ENCODE measurements at regions not wholly inside any gene's neighbourhood (a gene's known extent, or its start where the extent isn't known, plus 50 kb on each side); places are given as distances from the start of the nearest gene placed in this dataset.

DNA sequence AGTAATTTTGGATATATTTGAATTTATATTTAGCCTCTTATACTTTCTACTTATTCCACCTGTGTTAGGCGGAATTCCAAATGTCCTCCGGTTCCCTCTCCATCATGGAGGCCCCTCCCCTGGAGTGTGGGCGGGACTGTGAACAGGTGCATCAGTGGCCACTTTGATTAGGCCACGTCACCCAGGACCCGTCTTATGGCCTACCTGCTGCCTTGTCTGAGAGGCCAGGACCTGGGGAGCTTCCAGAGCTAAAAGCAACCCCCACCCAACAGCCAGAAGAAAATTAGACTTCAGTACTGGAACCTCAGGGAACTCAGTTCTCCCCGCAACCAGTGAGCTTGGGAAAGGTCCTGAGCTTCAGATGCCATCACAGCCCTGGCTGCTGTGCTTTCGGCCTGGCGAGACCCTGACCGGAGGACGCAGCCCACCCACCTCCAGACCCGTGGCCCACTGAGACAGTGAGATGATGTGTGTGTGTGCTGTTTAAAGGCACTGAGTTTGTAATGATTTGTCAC, 200.2 kb upstream of the SOX1 start:
- intact Hi-C loops (cut with micrococcal nuclease) = no loop called here
- Mint-ChIP-seq H3K36me3 (ENCODE audit: low read depth) (no peaks in the 10 kb centered on the region), H3K27me3 (ENCODE audit: low read depth) (peaks cover 4% of the 10 kb centered on the region), H3K4me3 (no peak overlapping the region), H3K4me1 (ENCODE audit: low read depth) (no peaks in the 10 kb centered on the region), H3K9me3 (peaks cover 9% of the 10 kb centered on the region), H3K27ac (no peak overlapping the region)
- CTCF ChIA-PET = no interaction called here
- no peak for DNase-seq

DNA sequence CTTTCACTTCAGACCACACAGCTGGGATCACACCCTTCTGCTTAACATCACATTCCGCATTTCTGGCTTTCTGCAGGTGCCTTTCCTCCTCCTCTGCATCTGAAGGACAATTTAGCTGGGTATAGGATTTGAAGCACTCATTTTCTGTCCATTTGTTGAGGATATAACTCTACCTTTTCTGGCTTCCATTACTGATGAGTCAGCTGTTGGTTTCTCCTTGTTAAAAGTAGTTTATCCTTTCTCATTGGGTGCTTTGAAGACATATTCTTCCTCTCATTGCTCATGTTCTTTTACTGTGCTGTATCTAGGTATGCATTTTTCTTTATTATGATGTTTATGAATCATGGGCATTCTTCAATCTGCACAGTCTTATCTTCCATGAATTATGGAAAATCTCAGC, 199.3 kb upstream of the SOX1 start:
- DNase-seq = no peak
- peaks cover 9% of the 10 kb centered on the region for H3K9me3 Mint-ChIP-seq
- no peak overlapping the region for H3K27ac Mint-ChIP-seq
- no peak overlapping the region for H3K4me3 Mint-ChIP-seq
- no peaks in the 10 kb centered on the region for H3K4me1 Mint-ChIP-seq (ENCODE audit: low read depth)
- peaks cover 4% of the 10 kb centered on the region for H3K27me3 Mint-ChIP-seq (ENCODE audit: low read depth)
- H3K36me3 Mint-ChIP-seq (ENCODE audit: low read depth) = no peaks in the 10 kb centered on the region
- CTCF ChIA-PET = no interaction called here
- intact Hi-C loops (cut with micrococcal nuclease) = no loop called here

DNA sequence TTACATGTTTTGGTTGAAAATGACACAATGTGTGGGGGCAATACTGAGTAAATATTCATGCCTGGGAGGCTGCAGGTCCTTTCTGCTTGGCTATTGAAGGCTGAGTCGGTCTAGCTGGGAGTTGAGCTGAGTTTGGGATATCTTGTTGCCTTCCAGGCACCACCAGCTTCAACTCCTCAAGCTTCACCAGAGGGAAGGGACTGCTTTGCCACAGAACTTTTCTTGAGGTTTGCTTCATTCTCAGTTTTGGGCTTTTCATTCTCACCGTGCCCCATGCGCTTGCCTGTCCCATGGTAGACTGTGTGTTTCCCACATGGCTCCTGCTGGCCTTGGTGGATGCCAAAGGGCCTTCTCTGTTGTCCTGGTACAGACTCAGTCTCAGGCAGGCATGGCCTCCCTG, 198.2 kb upstream of the SOX1 start:
- CTCF ChIA-PET = no interaction called here
- H3K27ac Mint-ChIP-seq = no peak overlapping the region
- H3K4me3 Mint-ChIP-seq = no peak overlapping the region
- no peaks in the 10 kb centered on the region for H3K4me1 Mint-ChIP-seq (ENCODE audit: low read depth)
- intact Hi-C loops (cut with micrococcal nuclease) = no loop called here
- no peak for DNase-seq
- peaks cover 8% of the 10 kb centered on the region for H3K27me3 Mint-ChIP-seq (ENCODE audit: low read depth)
- H3K9me3 Mint-ChIP-seq = peaks cover 9% of the 10 kb centered on the region
- no peaks in the 10 kb centered on the region for H3K36me3 Mint-ChIP-seq (ENCODE audit: low read depth)

DNA sequence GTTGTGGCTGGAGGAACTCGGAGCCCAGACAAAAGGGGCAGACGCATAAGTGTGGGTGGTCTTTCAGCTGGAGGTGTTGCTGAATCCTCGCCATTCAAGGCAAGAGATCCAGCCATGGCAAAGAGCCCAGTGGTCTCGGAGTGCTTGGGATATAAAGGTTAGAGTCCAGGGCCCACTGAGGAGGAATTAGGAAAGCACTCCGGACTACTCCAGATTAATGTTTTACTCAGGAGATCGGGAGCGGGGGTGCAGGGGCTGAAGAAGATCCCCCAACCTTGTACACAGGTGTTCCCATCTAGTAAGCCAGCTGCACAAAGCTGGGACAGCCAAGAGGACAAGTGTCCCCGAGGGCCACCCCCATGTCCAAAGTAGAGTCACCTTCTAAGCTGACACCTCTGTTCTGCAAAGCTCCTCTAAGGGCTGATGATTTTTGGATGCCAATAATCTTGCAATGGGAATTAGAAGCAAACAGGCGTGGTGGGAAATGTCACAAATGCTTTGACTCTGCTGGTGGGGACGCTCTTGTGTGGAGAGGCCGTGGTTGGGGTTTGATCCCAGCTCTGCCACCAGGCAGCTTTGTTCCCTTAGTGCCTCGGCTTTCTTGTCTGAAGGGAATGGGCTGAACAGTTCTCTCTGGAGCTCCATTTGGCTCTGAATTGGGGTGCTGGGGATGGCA, 194.3 kb upstream of the SOX1 start:
- Mint-ChIP-seq H3K4me3 (no peak overlapping the region), H3K36me3 (ENCODE audit: low read depth) (no peaks in the 10 kb centered on the region), H3K27me3 (ENCODE audit: low read depth) (peaks cover 8% of the 10 kb centered on the region), H3K4me1 (ENCODE audit: low read depth) (no peaks in the 10 kb centered on the region), H3K9me3 (peaks cover 8% of the 10 kb centered on the region), H3K27ac (no peak overlapping the region)
- DNase-seq = no peak
- intact Hi-C loops (cut with micrococcal nuclease) = no loop called here
- CTCF ChIA-PET = interaction anchor here (0.6 kb wide), 1 partner anchor 219 kb away, joined by 4 read pairs; no protein-coding TSS in a partner anchor

GRCh38 chr13:111873676-111874178, 193.2 kb upstream of the SOX1 start:
- Mint-ChIP-seq H3K27ac (no peak overlapping the region), H3K4me1 (ENCODE audit: low read depth) (no peaks in the 10 kb centered on the region), H3K36me3 (ENCODE audit: low read depth) (no peaks in the 10 kb centered on the region), H3K4me3 (no peak overlapping the region), H3K9me3 (no peaks in the 10 kb centered on the region), H3K27me3 (ENCODE audit: low read depth) (peaks cover 8% of the 10 kb centered on the region)
- CTCF ChIA-PET = no interaction called here
- DNase-seq = no peak
- intact Hi-C loops (cut with micrococcal nuclease) = no loop called here

DNA sequence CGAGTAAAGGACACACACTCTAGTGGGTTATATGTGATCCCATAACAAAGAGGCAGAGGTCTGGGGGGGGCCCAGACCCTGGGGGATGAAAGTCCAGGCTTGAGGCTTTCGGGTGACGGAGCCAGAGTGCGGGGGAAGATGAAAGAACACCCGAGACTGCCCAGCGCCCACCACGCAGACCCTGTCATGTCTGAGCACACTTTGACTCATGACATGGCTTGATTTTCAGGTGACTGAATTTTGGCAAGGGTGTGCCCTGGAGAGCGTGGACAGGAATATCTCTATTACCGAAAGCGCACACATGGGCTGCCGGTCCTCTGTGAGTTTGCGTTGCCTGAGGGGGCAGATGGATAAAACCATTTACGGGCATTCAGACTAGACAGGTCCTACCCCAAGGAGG, 192.0 kb upstream of the SOX1 start:
- CTCF ChIA-PET = no interaction called here
- H3K9me3 Mint-ChIP-seq = no peaks in the 10 kb centered on the region
- H3K4me3 Mint-ChIP-seq = no peak overlapping the region
- intact Hi-C loops (cut with micrococcal nuclease) = no loop called here
- no peak for DNase-seq
- H3K4me1 Mint-ChIP-seq (ENCODE audit: low read depth) = no peaks in the 10 kb centered on the region
- H3K27me3 Mint-ChIP-seq (ENCODE audit: low read depth) = peaks cover 8% of the 10 kb centered on the region
- H3K36me3 Mint-ChIP-seq (ENCODE audit: low read depth) = no peaks in the 10 kb centered on the region
- H3K27ac Mint-ChIP-seq = no peak overlapping the region

DNA sequence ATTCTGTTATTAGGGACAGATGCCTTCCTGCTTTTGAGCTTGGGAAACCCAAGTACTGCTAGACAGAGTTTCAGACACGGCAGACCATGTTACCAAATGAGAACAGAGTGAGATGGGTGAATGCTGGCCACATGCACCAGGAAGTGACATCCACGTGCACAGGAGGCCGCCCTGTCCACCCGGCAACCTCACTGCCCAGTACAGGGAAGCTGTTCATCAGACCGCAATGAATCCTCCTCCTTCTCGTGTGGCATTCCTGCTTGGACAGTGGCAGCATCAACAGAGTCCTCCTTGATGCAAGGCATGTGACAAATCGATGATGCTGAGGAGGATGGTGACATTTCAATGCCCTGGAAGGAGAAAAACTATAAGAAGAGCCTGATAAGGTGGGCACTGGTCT, 191.0 kb upstream of the SOX1 start:
- H3K27me3 Mint-ChIP-seq (ENCODE audit: low read depth) = peaks cover 7% of the 10 kb centered on the region
- no peaks in the 10 kb centered on the region for H3K36me3 Mint-ChIP-seq (ENCODE audit: low read depth)
- H3K9me3 Mint-ChIP-seq = no peaks in the 10 kb centered on the region
- intact Hi-C loops (cut with micrococcal nuclease) = no loop called here
- no peaks in the 10 kb centered on the region for H3K4me1 Mint-ChIP-seq (ENCODE audit: low read depth)
- no peak overlapping the region for H3K4me3 Mint-ChIP-seq
- CTCF ChIA-PET = no interaction called here
- no peak overlapping the region for H3K27ac Mint-ChIP-seq
- no peak for DNase-seq

DNA sequence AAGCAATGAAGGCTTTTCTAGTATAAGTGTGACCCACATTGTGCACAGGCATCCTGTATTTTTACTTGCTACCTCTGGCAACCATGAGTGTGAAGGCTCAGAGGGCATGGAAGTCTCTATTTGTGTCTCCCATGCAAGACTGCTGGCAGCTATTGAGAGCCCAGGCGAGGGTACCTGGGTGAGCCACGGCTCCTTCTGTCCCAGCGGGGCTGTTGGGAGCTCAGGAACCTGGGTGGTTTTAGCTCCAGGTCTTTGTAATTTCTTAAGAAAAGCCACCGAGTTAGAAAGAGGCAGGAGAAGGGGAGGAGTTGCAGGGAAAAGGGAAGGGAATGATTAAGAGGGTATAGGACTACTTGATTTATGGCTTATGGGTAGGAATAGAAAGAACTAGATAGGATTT, 190.4 kb upstream of the SOX1 start:
- no peaks in the 10 kb centered on the region for H3K9me3 Mint-ChIP-seq
- CTCF ChIA-PET = no interaction called here
- no peak overlapping the region for H3K27ac Mint-ChIP-seq
- no peaks in the 10 kb centered on the region for H3K36me3 Mint-ChIP-seq (ENCODE audit: low read depth)
- no peaks in the 10 kb centered on the region for H3K4me1 Mint-ChIP-seq (ENCODE audit: low read depth)
- H3K4me3 Mint-ChIP-seq = no peak overlapping the region
- peaks cover 4% of the 10 kb centered on the region for H3K27me3 Mint-ChIP-seq (ENCODE audit: low read depth)
- intact Hi-C loops (cut with micrococcal nuclease) = no loop called here
- no peak for DNase-seq

DNA sequence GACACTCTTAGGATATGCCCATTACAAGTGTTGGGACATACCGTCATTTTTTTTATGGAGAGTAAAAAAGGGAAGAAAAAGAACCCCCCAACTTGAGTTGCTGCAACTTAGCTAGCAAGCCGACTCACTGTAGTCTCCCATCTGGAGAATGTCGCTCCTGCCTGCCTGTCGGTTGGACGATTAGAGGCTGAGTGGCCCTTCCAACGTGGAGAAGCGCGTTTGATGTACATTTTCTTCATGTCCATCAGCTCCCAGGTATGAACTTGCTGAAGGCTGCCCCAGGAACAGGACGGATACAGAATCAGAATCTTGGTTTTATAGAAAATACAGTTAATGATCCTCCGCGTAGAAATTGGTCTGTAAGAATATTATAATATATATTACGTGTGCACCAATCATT, 189.0 kb upstream of the SOX1 start:
- H3K9me3 Mint-ChIP-seq = no peaks in the 10 kb centered on the region
- CTCF ChIA-PET = no interaction called here
- no peak overlapping the region for H3K4me3 Mint-ChIP-seq
- H3K4me1 Mint-ChIP-seq (ENCODE audit: low read depth) = no peaks in the 10 kb centered on the region
- H3K36me3 Mint-ChIP-seq (ENCODE audit: low read depth) = no peaks in the 10 kb centered on the region
- no peak for DNase-seq
- H3K27me3 Mint-ChIP-seq (ENCODE audit: low read depth) = peaks cover 4% of the 10 kb centered on the region
- intact Hi-C loops (cut with micrococcal nuclease) = no loop called here
- H3K27ac Mint-ChIP-seq = no peak overlapping the region

DNA sequence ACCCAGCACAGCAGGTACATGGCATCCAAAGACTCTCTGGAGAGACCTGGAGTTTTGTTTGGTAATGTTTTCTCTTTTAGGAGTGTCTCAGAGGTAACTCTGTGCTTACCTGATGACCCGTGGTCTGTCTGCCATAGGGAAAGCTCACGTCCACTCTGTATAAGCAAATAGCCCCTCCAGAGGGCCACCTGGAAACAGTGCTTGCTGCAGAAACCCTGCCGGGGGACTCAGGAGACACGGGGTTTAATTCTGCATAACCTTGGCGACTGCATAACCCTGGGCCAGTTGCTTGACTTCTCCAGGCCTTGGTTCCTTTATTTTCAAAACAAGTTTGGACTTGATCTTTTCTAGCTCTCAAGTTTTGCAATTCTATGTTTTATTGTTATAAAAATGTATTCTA, 187.2 kb upstream of the SOX1 start:
- DNase-seq = no peak
- CTCF ChIA-PET = no interaction called here
- Mint-ChIP-seq H3K36me3 (ENCODE audit: low read depth) (peaks cover 2% of the 10 kb centered on the region), H3K9me3 (no peaks in the 10 kb centered on the region), H3K4me1 (ENCODE audit: low read depth) (no peaks in the 10 kb centered on the region), H3K4me3 (no peak overlapping the region), H3K27me3 (ENCODE audit: low read depth) (no peaks in the 10 kb centered on the region), H3K27ac (no peak overlapping the region)
- intact Hi-C loops (cut with micrococcal nuclease) = no loop called here

DNA sequence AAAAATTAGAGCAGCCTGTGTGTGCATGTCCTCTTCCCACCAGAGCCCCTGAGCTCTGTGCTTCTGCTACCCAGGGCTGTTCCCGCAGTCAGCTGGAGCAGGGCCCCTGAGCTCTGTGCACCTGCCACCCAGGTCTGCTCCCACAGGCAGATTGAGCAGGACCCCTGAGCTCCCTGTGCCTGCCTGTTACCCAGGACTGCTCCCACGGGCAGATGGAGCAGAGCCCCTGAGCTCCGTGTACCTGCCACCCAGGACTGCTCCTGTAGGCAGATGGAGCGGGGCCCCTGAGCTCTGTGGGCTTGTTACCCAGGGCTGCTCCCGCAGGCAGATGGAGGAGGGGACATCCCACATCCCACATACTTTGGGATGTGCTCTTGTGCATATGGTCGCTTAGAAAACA, 186.8 kb upstream of the SOX1 start:
- intact Hi-C loops (cut with micrococcal nuclease) = no loop called here
- Mint-ChIP-seq H3K4me3 (no peak overlapping the region), H3K36me3 (ENCODE audit: low read depth) (peaks cover 2% of the 10 kb centered on the region), H3K9me3 (no peaks in the 10 kb centered on the region), H3K27me3 (ENCODE audit: low read depth) (no peaks in the 10 kb centered on the region), H3K27ac (no peak overlapping the region), H3K4me1 (ENCODE audit: low read depth) (no peaks in the 10 kb centered on the region)
- CTCF ChIA-PET = no interaction called here
- DNase-seq = no peak

DNA sequence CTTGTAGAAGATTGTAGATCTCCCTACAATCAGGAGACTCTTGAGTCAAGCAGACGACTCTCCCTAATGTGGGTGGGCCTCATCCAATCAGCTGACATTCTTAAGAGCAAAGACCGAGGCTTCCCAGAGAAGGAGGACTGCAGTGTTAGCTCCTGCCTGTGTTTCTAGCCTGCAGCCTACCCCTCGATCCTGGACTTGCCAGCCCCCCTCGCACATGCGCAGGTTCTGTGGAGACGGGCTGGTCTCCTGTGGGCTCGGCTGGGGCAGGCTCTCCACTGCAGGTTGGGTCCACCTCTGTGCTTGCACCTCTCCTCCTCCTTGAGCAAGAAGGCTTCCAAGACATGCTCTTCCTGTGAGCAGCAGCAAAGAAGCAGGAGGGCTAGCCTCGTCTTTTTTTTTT, 185.2 kb upstream of the SOX1 start:
- no peaks in the 10 kb centered on the region for H3K9me3 Mint-ChIP-seq
- no peak overlapping the region for H3K4me3 Mint-ChIP-seq
- CTCF ChIA-PET = no interaction called here
- H3K27ac Mint-ChIP-seq = no peak overlapping the region
- no peaks in the 10 kb centered on the region for H3K4me1 Mint-ChIP-seq (ENCODE audit: low read depth)
- intact Hi-C loops (cut with micrococcal nuclease) = no loop called here
- no peaks in the 10 kb centered on the region for H3K27me3 Mint-ChIP-seq (ENCODE audit: low read depth)
- DNase-seq = no peak
- H3K36me3 Mint-ChIP-seq (ENCODE audit: low read depth) = peaks cover 2% of the 10 kb centered on the region

- CTCF ChIA-PET = no interaction called here
- no peak overlapping the region for H3K4me3 Mint-ChIP-seq
- no peak for DNase-seq
- H3K27ac Mint-ChIP-seq = no peak overlapping the region
- H3K9me3 Mint-ChIP-seq = no peaks in the 10 kb centered on the region
- H3K36me3 Mint-ChIP-seq (ENCODE audit: low read depth) = peaks cover 2% of the 10 kb centered on the region
- H3K27me3 Mint-ChIP-seq (ENCODE audit: low read depth) = no peaks in the 10 kb centered on the region
- H3K4me1 Mint-ChIP-seq (ENCODE audit: low read depth) = no peaks in the 10 kb centered on the region
- intact Hi-C loops (cut with micrococcal nuclease) = no loop called here
These were observed 184.6 kb upstream of the SOX1 start for GRCh38 chr13:111882351-111882750.
